ENCODE measurements at regions not wholly inside any gene's neighbourhood (a gene's known extent, or its start where the extent isn't known, plus 50 kb on each side); places are given as distances from the start of the nearest gene placed in this dataset.

DNA sequence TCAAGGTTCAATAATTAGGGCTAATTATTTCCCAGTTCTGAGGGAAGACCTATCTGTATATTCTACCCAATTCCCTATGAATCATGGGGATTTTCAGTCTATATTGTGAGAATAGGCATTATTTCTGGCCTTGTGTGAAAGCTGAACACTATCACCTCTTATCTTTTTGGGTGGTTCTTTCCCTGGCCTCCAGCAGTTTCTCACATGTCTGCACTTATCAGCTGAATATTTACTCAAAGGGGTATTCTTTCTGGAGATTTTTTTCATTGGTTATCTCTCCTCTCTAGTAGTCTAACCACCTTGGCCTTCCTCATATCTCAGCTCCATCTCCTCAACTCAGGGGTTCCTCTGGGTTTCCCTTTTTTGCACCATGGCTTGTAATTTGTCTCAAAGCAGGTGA is 64.9 kb upstream of the LIFR start:
- Histone ChIP-seq H3K36me3 (ENCODE audit: control insufficient read depth in 2 of 4, insufficient read depth in 4 of 4, low read length in 3 of 4) (no peaks in the 10 kb centered on the region), H3K23ac (ENCODE audit: insufficient read length) (no peak overlapping the region), H3K4me1 (replicated peaks in 1 of 4; ENCODE audit: control insufficient read depth in 3 of 4, insufficient read depth in 4 of 4, low read length in 3 of 4) (no peaks in the 10 kb centered on the region), H2BK120ac (replicated peaks; ENCODE audit: low read depth, low read length) (no peak overlapping the region), H3K27me3 (replicated peaks in 1 of 4; ENCODE audit: control insufficient read depth in 3 of 4, extremely low read depth in 1 of 4, insufficient read depth in 3 of 4, low read length in 3 of 4) (no peaks in the 10 kb centered on the region), H3K14ac (ENCODE audit: insufficient read length) (no peak overlapping the region), H3K23me2 (ENCODE audit: low read depth, low read length) (no peaks in the 10 kb centered on the region), H2BK20ac (ENCODE audit: low read length) (no peak overlapping the region), H2BK15ac (ENCODE audit: low read length) (no peak overlapping the region), H2AFZ (ENCODE audit: low read length) (no peak overlapping the region; the same call in 1 of the 2 replicates), H4K91ac (replicated peaks; ENCODE audit: insufficient read length, low read length) (no peak overlapping the region), H4K5ac (ENCODE audit: insufficient read length, low read depth, low read length) (no peak overlapping the region), H3K79me1 (ENCODE audit: low read depth, low read length) (no peaks in the 10 kb centered on the region), H3K4ac (replicated peaks; ENCODE audit: insufficient read length, low read depth, low read length) (no peak overlapping the region), H3K4me3 (ENCODE audit: extremely low read depth in 1 of 4, insufficient read depth in 2 of 4, low read depth in 3 of 4, low read length in 4 of 4) (no peak overlapping the region), H2BK12ac (ENCODE audit: low read depth, low read length) (no peak overlapping the region), H3K27ac (ENCODE audit: low read depth, low read length) (no peak overlapping the region), H3K18ac (ENCODE audit: extremely low read depth, low read length) (no peak overlapping the region), H3K56ac (replicated peaks; ENCODE audit: insufficient read length, low read depth, low read length) (no peak overlapping the region), H4K8ac (ENCODE audit: extremely low read depth, insufficient read depth, low read length) (no peak overlapping the region), H3K9me3 (ENCODE audit: insufficient read depth in 2 of 2, low read depth in 1 of 2, low read length in 1 of 2) (0 out of 4 replicates have a peak, but pooled peaks cover 0 to 3% of the 10 kb centered on the region in 2 experiments), H3K9ac (replicated peaks in 1 of 4; ENCODE audit: extremely low read depth in 1 of 4, low read depth in 3 of 4, low read length in 3 of 4) (no peak overlapping the region), H2BK5ac (ENCODE audit: low read depth, low read length) (no peak overlapping the region), H3K4me2 (ENCODE audit: insufficient read depth in 1 of 2, low read depth in 2 of 2, low read length in 2 of 2) (no peak overlapping the region), H2AK5ac (ENCODE audit: low read depth, low read length) (no peak overlapping the region), H4K20me1 (replicated peaks in 1 of 2; ENCODE audit: control insufficient read depth in 1 of 2, insufficient read depth in 2 of 2, low read length in 2 of 2) (no peaks in the 10 kb centered on the region), H3K79me2 (ENCODE audit: control insufficient read depth in 1 of 2, insufficient read depth in 2 of 2, low read length in 2 of 2) (no peaks in the 10 kb centered on the region)
- CTCF ChIA-PET (ENCODE audit: partially characterized antibody) = no interaction called here
- no peak for FAIRE-seq
- no peak for DNase-seq (ENCODE audit: low read depth in 1 of 2, low spot score in 2 of 2)
- POLR2A ChIA-PET (ENCODE audit: partially characterized antibody) = no interaction called here
- no peak for TF ChIP-seq POLR2AphosphoS5 (IDR thresholded peaks at IDR 0.05; ENCODE audit: low read depth, low read length)
- no peak for TF ChIP-seq BCL11A (IDR thresholded peaks at IDR 0.05; ENCODE audit: low read depth in 2 of 2, low read length in 2 of 2)
- TF ChIP-seq ASH2L (IDR thresholded peaks at IDR 0.05; ENCODE audit: low read length) = no peak
- no peak for TF ChIP-seq GTF2F1 (IDR thresholded peaks at IDR 0.05; ENCODE audit: borderline replicate concordance, low read depth, low read length)
- no peak for TF ChIP-seq HDAC6 (IDR thresholded peaks at IDR 0.05; ENCODE audit: low read depth, low read length)
- no peak for TF ChIP-seq BRCA1 (IDR thresholded peaks at IDR 0.05; ENCODE audit: low read depth, low read length)
- no peak for TF ChIP-seq CHD2 (IDR thresholded peaks at IDR 0.05; ENCODE audit: low read length)
- TF ChIP-seq CEBPB (IDR thresholded peaks at IDR 0.05; ENCODE audit: low read depth, low read length) = no peak
- TF ChIP-seq, protein P1, sequence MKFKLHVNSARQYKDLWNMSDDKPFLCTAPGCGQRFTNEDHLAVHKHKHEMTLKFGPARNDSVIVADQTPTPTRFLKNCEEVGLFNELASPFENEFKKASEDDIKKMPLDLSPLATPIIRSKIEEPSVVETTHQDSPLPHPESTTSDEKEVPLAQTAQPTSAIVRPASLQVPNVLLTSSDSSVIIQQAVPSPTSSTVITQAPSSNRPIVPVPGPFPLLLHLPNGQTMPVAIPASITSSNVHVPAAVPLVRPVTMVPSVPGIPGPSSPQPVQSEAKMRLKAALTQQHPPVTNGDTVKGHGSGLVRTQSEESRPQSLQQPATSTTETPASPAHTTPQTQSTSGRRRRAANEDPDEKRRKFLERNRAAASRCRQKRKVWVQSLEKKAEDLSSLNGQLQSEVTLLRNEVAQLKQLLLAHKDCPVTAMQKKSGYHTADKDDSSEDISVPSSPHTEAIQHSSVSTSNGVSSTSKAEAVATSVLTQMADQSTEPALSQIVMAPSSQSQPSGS (IDR thresholded peaks at IDR 0.05; ENCODE audit: low read length) = no peak

Data from H1 (cell line).